MM.1S (cell line): ENCODE measurements at regions not wholly inside any gene's neighbourhood (a gene's known extent, or its start where the extent isn't known, plus 50 kb on each side); places are given as distances from the start of the nearest gene placed in this dataset.

Experiments
- DNase-seq: peaks from one replicate; pipeline ENCODE4 v3.0.0-alpha.2; 2015
- H2AFZ ChIP-seq: fragments of 300-600 bp; sonication (generic); 2 replicates; pipeline ENCODE4 v1.6.0; 2016; ENCODE audit warnings: antibody characterized with exemption, low read length
- H3F3A ChIP-seq: fragments of 300-600 bp; sonication (generic); 2 replicates; pipeline ENCODE4 v1.6.1; 2016; ENCODE audit warnings: mild to moderate bottlenecking, antibody characterized with exemption, low read length, moderate library complexity, mixed read lengths; ENCODE audit not compliant: insufficient read depth
- H3K27ac ChIP-seq: fragments of 300-600 bp; sonication (generic); 2 replicates; pipeline ENCODE4 v1.5.1; 2016; ENCODE audit warnings: mild to moderate bottlenecking, low read length
- H3K27me3 ChIP-seq: fragments of 300-600 bp; sonication (generic); replicated peaks from 2 replicates; pipeline ENCODE4 v1.6.0; 2016; ENCODE audit warnings: low read length; ENCODE audit not compliant: insufficient read depth
- H3K36me3 ChIP-seq: fragments of 300-600 bp; sonication (generic); replicated peaks from 2 replicates; pipeline ENCODE4 v1.6.1; 2016; ENCODE audit warnings: mild to moderate bottlenecking, low read length, mixed read lengths; ENCODE audit not compliant: insufficient read depth
- H3K4me1 ChIP-seq: fragments of 300-600 bp; sonication (generic); 2 replicates; pipeline ENCODE4 v1.6.1; 2016; ENCODE audit warnings: low read length, mixed read lengths
- H3K4me2 ChIP-seq: fragments of 300-600 bp; sonication (generic); 2 replicates; pipeline ENCODE4 v1.6.0; 2016; ENCODE audit warnings: low read depth, low read length
- H3K4me3 ChIP-seq: fragments of 300-600 bp; sonication (generic); 2 replicates; pipeline ENCODE4 v1.5.1; 2016; ENCODE audit warnings: low read length, mixed read lengths
- H3K79me2 ChIP-seq: fragments of 300-600 bp; sonication (generic); 2 replicates; pipeline ENCODE4 v1.6.1; 2016; ENCODE audit warnings: mixed run types, low read length, mixed read lengths
- H3K9ac ChIP-seq: fragments of 300-600 bp; sonication (generic); 2 replicates; pipeline ENCODE4 v1.6.1; 2016; ENCODE audit warnings: low read length, mixed read lengths
- H3K9me2 ChIP-seq: fragments of 300-600 bp; sonication (generic); replicated peaks from 2 replicates; pipeline ENCODE4 v1.6.1; 2016; ENCODE audit warnings: mild to moderate bottlenecking, low read length, mixed read lengths; ENCODE audit not compliant: insufficient read depth
- H3K9me3 ChIP-seq: fragments of 300-600 bp; sonication (generic); replicated peaks from 2 replicates; pipeline ENCODE4 v1.6.1; 2016; ENCODE audit warnings: mild to moderate bottlenecking, low read length, mixed read lengths; ENCODE audit not compliant: insufficient read depth
- H4K20me1 ChIP-seq: fragments of 300-600 bp; sonication (generic); 2 replicates; pipeline ENCODE4 v1.6.1; 2016; ENCODE audit warnings: mild to moderate bottlenecking, low read length, moderate library complexity, mixed read lengths; ENCODE audit not compliant: insufficient read depth
- CTCF ChIP-seq: fragments of 300-600 bp; sonication (generic); IDR thresholded peaks from 2 replicates; pipeline ENCODE4 v1.5.1; 2016; ENCODE audit warnings: antibody characterized with exemption, low read length, mixed read lengths
- EZH2 ChIP-seq: fragments of 300-600 bp; sonication (generic); optimal IDR thresholded peaks from 2 replicates; pipeline ENCODE3; 2017; ENCODE audit warnings: low read depth, mild to moderate bottlenecking, antibody characterized with exemption, low read length, mixed read lengths
- EZH2phosphoT487 ChIP-seq: fragments of 300-600 bp; sonication (generic); IDR thresholded peaks from 2 replicates; pipeline ENCODE4 v1.6.1; 2018; ENCODE audit warnings: antibody characterized with exemption, low read length

GRCh38 chr18:61973273-61974115, 80.7 kb upstream of the RNF152 start:
- H3K4me3 ChIP-seq = no peak overlapping the region
- no peaks in the 10 kb centered on the region for H3K9me3 ChIP-seq
- TF ChIP-seq EZH2phosphoT487 (no peak), EZH2 (no peak), CTCF (no peak)
- no peaks in the 10 kb centered on the region for H3K27me3 ChIP-seq
- H3K4me2 ChIP-seq = no peak overlapping the region
- DNase-seq = no peak
- no peaks in the 10 kb centered on the region for H3K36me3 ChIP-seq
- H3K9ac ChIP-seq = no peak overlapping the region
- H2AFZ ChIP-seq = no peak overlapping the region
- H3K27ac ChIP-seq = no peak overlapping the region
- H3F3A ChIP-seq = no peaks in the 10 kb centered on the region
- no peaks in the 10 kb centered on the region for H4K20me1 ChIP-seq
- H3K79me2 ChIP-seq = no peaks in the 10 kb centered on the region
- H3K9me2 ChIP-seq = no peaks in the 10 kb centered on the region
- peaks cover 16% of the 10 kb centered on the region for H3K4me1 ChIP-seq

GRCh38 chr18:61972389-61973264, 79.8 kb upstream of the RNF152 start:
- Histone ChIP-seq H3K4me3 (no peak overlapping the region), H2AFZ (no peak overlapping the region), H3K79me2 (no peaks in the 10 kb centered on the region), H3K27ac (peak overlapping the region; percentile 31; the same call in 1 of the 2 replicates), H3K9me3 (no peaks in the 10 kb centered on the region), H3K4me1 (peaks cover 16% of the 10 kb centered on the region), H3K9me2 (no peaks in the 10 kb centered on the region), H4K20me1 (no peaks in the 10 kb centered on the region), H3K36me3 (no peaks in the 10 kb centered on the region), H3K9ac (no peak overlapping the region), H3F3A (no peaks in the 10 kb centered on the region), H3K4me2 (no peak overlapping the region), H3K27me3 (no peaks in the 10 kb centered on the region)
- DNase-seq = peak; percentile 43
- TF ChIP-seq EZH2phosphoT487 (no peak), EZH2 (no peak), CTCF (no peak)

- Histone ChIP-seq H3F3A (no peaks in the 10 kb centered on the region), H3K9ac (no peak overlapping the region), H3K9me2 (no peaks in the 10 kb centered on the region), H2AFZ (no peak overlapping the region), H3K27ac (no peak overlapping the region), H4K20me1 (no peaks in the 10 kb centered on the region), H3K79me2 (no peaks in the 10 kb centered on the region), H3K4me2 (no peak overlapping the region), H3K36me3 (no peaks in the 10 kb centered on the region), H3K4me3 (no peak overlapping the region), H3K9me3 (no peaks in the 10 kb centered on the region), H3K4me1 (peaks cover 4% of the 10 kb centered on the region; the same call in 1 of the 2 replicates), H3K27me3 (no peaks in the 10 kb centered on the region)
- no peak for TF ChIP-seq EZH2phosphoT487
- TF ChIP-seq CTCF = no peak
- TF ChIP-seq EZH2 = no peak
- DNase-seq = no peak
Observed at GRCh38 chr18:61967252-61967891, 74.6 kb upstream of the RNF152 start.
